NCI-H82 (cell line): ENCODE measurements at regions not wholly inside any gene's neighbourhood (a gene's known extent, or its start where the extent isn't known, plus 50 kb on each side); places are given as distances from the start of the nearest gene placed in this dataset.

ENCODE experiments used
- DNase-seq: peaks from one replicate; lab custom pipeline; 2025; lab: John Stamatoyannopoulos, UW

GRCh38 chr18:41237317-41237716 is 717.7 kb upstream of the PIK3C3 start:
- DNase-seq = no peak

GRCh38 chr18:41231681-41232080 is 723.4 kb upstream of the PIK3C3 start:
- no peak for DNase-seq

- DNase-seq = no peak
Measured at GRCh38 chr18:41227993-41228392, 727.0 kb upstream of the PIK3C3 start.

- peak; percentile 90 for DNase-seq
Measured at GRCh38 chr18:41226911-41227310, 728.1 kb upstream of the PIK3C3 start.

- DNase-seq = no peak
Measured at GRCh38 chr18:41226186-41226585, 728.8 kb upstream of the PIK3C3 start.

- no peak for DNase-seq
Measured at GRCh38 chr18:41216341-41217003, 738.6 kb upstream of the PIK3C3 start.

GRCh38 chr18:41207706-41208105 is 747.3 kb upstream of the PIK3C3 start:
- no peak for DNase-seq

GRCh38 chr18:41206341-41206830 is 748.6 kb upstream of the PIK3C3 start:
- DNase-seq = peak; percentile 27

GRCh38 chr18:41199212-41199611 is 755.8 kb upstream of the PIK3C3 start:
- no peak for DNase-seq

- DNase-seq = no peak
Measured at GRCh38 chr18:41197967-41198366, 757.1 kb upstream of the PIK3C3 start.

- DNase-seq = no peak
Measured at GRCh38 chr18:41170346-41170745, 784.7 kb upstream of the PIK3C3 start.

- no peak for DNase-seq
Measured at GRCh38 chr18:41165625-41166024, 789.4 kb upstream of the PIK3C3 start.

GRCh38 chr18:41162781-41163180 is 792.3 kb upstream of the PIK3C3 start:
- DNase-seq = no peak

GRCh38 chr18:41162191-41162590 is 792.8 kb upstream of the PIK3C3 start:
- DNase-seq = no peak

GRCh38 chr18:41155910-41156851 is 798.9 kb upstream of the PIK3C3 start:
- no peak for DNase-seq

- no peak for DNase-seq
Measured at GRCh38 chr18:41155025-41155424, 800.0 kb upstream of the PIK3C3 start.

- no peak for DNase-seq
Measured at GRCh38 chr18:41153871-41154270, 801.2 kb upstream of the PIK3C3 start.

- DNase-seq = no peak
Measured at GRCh38 chr18:41150316-41150715, 804.7 kb upstream of the PIK3C3 start.

GRCh38 chr18:41146301-41146700 is 808.7 kb upstream of the PIK3C3 start:
- peak; percentile 79 for DNase-seq

GRCh38 chr18:41145516-41145915 is 809.5 kb upstream of the PIK3C3 start:
- no peak for DNase-seq

GRCh38 chr18:41144441-41144840 is 810.6 kb upstream of the PIK3C3 start:
- DNase-seq = no peak

GRCh38 chr18:41140506-41140905 is 814.5 kb upstream of the PIK3C3 start:
- DNase-seq = no peak

GRCh38 chr18:41135146-41135545 is 819.9 kb upstream of the PIK3C3 start:
- DNase-seq = no peak
